ENCODE measurements at regions not wholly inside any gene's neighbourhood (a gene's known extent, or its start where the extent isn't known, plus 50 kb on each side); places are given as distances from the start of the nearest gene placed in this dataset.

DNA sequence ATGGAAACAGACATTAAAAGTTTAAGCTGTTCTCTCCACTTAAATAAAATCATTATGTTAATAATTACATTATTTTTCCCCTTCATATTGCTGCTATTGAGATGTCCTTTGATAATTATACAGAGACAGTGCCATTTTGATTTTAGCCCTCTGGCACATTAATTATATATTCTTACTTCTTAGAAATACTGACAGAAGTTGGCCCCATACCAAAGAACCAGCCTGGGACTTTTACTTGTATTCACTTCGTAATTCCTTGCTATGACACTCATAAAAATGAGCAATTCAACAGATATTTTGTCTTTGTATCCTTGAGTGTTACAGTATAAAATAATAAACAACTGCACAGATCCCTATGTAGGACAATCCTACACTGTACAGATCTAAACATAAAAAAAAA lies 743.7 kb downstream of the TBC1D32 start:
- H3K4me3 Mint-ChIP-seq = no peak overlapping the region
- H3K27ac Mint-ChIP-seq = no peak overlapping the region
- no peaks in the 10 kb centered on the region for H3K27me3 Mint-ChIP-seq (ENCODE audit: low read depth)

DNA sequence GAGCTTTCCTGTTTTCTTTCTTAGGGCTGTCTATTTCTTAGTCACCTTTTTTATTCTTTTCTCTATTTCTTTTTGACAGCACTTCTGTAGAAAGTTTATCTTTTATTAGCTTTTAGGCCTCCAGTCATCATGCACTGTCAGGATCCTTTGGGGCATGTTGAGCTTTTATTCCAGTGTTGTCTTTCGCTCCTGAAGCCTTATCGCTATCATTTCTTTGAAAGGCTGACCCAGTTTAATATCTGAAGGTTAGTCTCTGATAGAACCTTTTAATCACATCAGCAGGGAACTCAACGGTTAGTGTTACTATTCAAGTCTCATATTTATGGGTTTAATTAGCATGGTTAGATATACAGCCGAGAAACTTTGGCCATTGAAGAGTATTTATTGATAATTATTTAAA lies 745.9 kb downstream of the TBC1D32 start:
- Mint-ChIP-seq H3K4me1 (ENCODE audit: low read depth) (no peaks in the 10 kb centered on the region), H3K36me3 (ENCODE audit: low read depth) (no peaks in the 10 kb centered on the region), H3K9me3 (no peaks in the 10 kb centered on the region), H3K4me3 (no peak overlapping the region), H3K27ac (no peak overlapping the region), H3K27me3 (ENCODE audit: low read depth) (no peaks in the 10 kb centered on the region)

More for the DNA sequence above, 743.7 kb downstream of the TBC1D32 start:
- H3K4me1 Mint-ChIP-seq (ENCODE audit: low read depth) = no peaks in the 10 kb centered on the region
- H3K36me3 Mint-ChIP-seq (ENCODE audit: low read depth) = no peaks in the 10 kb centered on the region
- no peaks in the 10 kb centered on the region for H3K9me3 Mint-ChIP-seq

DNA sequence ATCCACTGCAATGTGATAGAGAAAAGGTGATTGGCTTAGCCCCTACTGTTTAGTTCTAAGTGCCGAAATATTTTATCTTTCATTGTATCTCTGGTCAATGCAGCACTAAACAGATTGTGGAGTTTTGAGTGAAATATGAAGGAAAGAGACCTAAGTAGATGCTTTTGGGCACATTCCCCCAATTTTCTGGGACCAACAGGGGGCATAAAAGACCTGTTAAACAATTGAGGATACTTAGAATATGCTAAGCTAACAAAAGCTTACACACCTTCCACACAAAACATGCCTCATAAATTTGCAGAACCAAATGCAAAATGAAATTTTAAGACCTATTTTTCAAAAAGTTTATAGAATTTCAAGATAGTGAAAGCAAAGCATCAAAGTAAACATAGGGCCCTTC lies 746.9 kb downstream of the TBC1D32 start:
- H3K36me3 Mint-ChIP-seq (ENCODE audit: low read depth) = no peaks in the 10 kb centered on the region
- no peak overlapping the region for H3K4me3 Mint-ChIP-seq
- H3K4me1 Mint-ChIP-seq (ENCODE audit: low read depth) = no peaks in the 10 kb centered on the region
- no peak overlapping the region for H3K27ac Mint-ChIP-seq
- peaks cover 3% of the 10 kb centered on the region for H3K9me3 Mint-ChIP-seq
- H3K27me3 Mint-ChIP-seq (ENCODE audit: low read depth) = no peaks in the 10 kb centered on the region

DNA sequence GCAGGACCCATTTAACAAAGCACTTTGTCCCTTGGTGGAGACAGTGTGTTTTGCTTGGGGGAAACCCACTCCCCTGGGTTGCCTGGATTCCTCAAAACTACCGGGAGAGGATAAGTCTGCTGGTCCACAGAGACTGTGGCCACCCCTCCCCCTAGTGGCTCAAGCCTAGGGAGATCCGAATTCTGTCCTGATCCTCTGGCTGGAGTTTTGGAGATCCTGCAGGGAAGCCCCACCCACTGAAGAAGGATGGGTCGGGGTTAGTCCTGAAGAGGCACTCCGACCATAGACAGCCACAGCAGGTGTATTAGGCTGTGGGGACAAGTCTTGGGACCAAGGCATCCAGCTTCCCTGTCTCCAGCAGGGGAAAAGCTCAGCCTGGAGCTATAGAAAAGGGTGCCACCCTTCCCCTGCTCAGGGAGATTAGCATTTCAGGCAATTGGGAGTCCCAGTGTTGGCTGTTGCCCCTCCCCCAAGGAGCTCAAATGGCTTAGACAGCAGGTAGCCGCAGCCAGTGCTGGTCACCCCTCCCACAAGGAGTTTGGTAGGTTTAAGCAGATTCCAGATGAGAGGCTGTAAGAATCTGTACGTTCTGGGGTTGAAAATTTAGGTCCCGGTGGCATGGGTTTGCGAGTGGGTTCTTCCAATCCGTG lies 750.0 kb downstream of the TBC1D32 start:
- Mint-ChIP-seq H3K4me3 (no peak overlapping the region), H3K36me3 (ENCODE audit: low read depth) (no peaks in the 10 kb centered on the region), H3K4me1 (ENCODE audit: low read depth) (no peaks in the 10 kb centered on the region), H3K9me3 (peaks cover 3% of the 10 kb centered on the region), H3K27ac (no peak overlapping the region), H3K27me3 (ENCODE audit: low read depth) (no peaks in the 10 kb centered on the region)

DNA sequence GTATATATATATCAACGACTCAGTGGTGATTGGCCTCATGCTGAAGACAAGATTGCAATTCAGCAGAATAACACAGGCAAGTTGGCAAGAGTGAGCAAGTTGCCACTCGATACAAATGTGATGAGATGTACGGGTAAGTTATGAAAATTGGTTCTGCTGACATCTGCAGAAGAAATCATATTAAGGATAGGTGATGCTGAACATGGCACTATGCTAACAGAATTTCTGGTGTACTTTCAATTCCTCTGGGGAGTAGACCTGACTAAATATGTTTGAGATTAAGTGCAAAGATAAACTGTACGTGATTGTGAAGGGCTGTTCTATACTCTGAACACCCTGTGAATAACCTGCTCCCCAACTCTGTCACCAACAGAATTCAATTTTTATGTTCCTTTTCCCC lies 758.2 kb downstream of the TBC1D32 start:
- no peaks in the 10 kb centered on the region for H3K4me1 Mint-ChIP-seq (ENCODE audit: low read depth)

DNA sequence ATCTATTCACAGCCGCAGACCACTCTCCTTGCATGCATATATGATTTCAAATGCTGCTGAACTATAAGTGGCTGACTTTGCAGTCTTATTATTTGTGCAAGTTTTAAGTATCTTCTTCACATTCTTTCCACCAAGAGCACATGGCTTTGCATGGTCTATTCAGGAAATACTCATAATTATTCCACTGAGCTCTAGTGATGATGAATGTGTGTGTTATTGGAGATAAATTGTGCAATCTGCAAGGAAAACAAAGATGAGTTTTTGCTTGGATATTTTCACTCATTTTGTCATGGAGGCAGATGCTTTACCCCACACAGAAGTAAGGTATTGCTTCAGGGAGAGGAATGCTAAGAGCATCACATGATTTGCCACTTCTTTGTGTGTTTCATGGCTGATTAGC lies 764.6 kb downstream of the TBC1D32 start:
- Mint-ChIP-seq H3K27me3 (ENCODE audit: low read depth) (no peaks in the 10 kb centered on the region), H3K4me1 (ENCODE audit: low read depth) (no peaks in the 10 kb centered on the region), H3K9me3 (no peaks in the 10 kb centered on the region), H3K27ac (no peak overlapping the region), H3K4me3 (no peak overlapping the region), H3K36me3 (ENCODE audit: low read depth) (no peaks in the 10 kb centered on the region)

More for the DNA sequence above, 758.2 kb downstream of the TBC1D32 start:
- no peak overlapping the region for H3K27ac Mint-ChIP-seq
- H3K9me3 Mint-ChIP-seq = no peaks in the 10 kb centered on the region
- no peak overlapping the region for H3K4me3 Mint-ChIP-seq
- no peaks in the 10 kb centered on the region for H3K27me3 Mint-ChIP-seq (ENCODE audit: low read depth)
- no peaks in the 10 kb centered on the region for H3K36me3 Mint-ChIP-seq (ENCODE audit: low read depth)

DNA sequence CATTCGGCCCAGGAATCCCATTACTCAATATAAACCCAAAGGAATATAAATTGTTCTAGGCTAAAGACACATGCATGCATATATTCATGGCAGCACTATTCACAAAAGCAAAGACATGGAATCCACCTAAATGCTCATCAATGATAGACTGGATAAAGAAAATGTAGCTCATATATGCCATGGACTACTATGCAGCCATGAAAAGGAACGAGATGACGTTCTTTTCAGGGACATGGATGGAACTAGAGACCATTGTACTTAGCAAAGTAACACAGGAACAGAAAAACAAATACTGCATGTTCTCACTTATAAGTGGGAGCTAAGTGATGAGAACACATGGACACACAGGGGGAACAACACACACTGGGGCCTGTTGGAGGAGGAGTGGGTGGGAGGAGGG lies 769.5 kb downstream of the TBC1D32 start:
- Mint-ChIP-seq H3K27me3 (ENCODE audit: low read depth) (no peaks in the 10 kb centered on the region), H3K27ac (no peak overlapping the region), H3K4me3 (no peak overlapping the region), H3K36me3 (ENCODE audit: low read depth) (no peaks in the 10 kb centered on the region), H3K4me1 (ENCODE audit: low read depth) (no peaks in the 10 kb centered on the region), H3K9me3 (no peaks in the 10 kb centered on the region)

DNA sequence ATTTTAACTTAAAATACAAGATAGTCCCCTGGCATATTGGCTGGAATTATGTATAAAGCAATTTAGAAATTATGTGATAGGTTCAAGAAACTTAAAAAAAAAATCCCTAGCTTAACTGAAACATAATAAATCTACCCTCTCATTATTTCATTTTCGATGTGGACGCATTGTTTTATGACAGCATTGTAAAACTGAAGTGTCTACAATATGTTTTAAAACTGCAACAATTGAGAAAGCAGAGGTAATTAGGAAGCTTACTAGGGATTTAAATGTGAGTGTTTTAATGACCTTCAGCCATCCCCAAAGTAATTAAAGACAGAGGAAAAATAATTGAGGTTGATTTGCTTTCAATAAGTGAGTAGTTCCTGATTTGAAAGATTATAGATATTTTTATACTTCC lies 776.0 kb downstream of the TBC1D32 start:
- no peaks in the 10 kb centered on the region for H3K36me3 Mint-ChIP-seq (ENCODE audit: low read depth)
- no peaks in the 10 kb centered on the region for H3K4me1 Mint-ChIP-seq (ENCODE audit: low read depth)
- no peak overlapping the region for H3K27ac Mint-ChIP-seq
- H3K27me3 Mint-ChIP-seq (ENCODE audit: low read depth) = no peaks in the 10 kb centered on the region
- no peaks in the 10 kb centered on the region for H3K9me3 Mint-ChIP-seq
- H3K4me3 Mint-ChIP-seq = no peak overlapping the region

DNA sequence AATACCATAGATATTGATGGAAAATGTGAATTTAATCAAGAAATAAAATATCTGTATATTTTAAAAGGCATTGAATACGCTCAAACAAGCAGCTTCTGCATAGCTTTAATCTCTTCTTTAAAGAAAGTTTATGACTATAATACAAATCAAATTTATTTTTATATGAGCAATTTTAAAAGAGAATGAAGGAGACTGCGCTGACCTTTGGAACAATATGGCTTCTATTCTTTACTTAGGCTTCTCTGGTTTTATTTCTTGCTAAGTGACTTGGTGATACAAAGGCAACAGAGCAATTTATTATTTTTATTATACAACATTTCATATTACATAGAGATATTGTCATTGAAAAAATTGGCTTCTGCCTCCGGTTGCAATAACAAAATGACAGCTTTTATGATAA lies 776.7 kb downstream of the TBC1D32 start:
- H3K27me3 Mint-ChIP-seq (ENCODE audit: low read depth) = no peaks in the 10 kb centered on the region
- H3K9me3 Mint-ChIP-seq = no peaks in the 10 kb centered on the region
- H3K27ac Mint-ChIP-seq = no peak overlapping the region
- no peaks in the 10 kb centered on the region for H3K4me1 Mint-ChIP-seq (ENCODE audit: low read depth)
- no peaks in the 10 kb centered on the region for H3K36me3 Mint-ChIP-seq (ENCODE audit: low read depth)
- no peak overlapping the region for H3K4me3 Mint-ChIP-seq

DNA sequence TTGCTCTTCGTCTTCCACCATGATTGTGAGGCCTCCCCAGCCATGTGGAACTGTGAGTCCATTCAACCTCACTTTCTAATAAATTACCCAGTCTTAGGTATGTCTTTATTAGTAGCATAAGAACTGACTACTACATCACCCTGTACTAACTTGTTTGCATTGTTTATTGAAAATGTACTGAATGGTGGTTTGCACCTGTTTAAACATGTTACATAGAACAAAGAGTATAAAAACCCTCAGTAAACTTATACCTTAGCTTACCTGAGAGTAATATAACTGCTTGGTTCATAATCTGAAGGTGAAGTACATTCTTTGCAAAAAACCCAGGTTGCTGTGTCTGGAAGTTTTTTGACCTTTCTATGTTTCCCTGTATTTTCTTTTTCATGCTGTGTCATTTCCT lies 777.8 kb downstream of the TBC1D32 start:
- Mint-ChIP-seq H3K36me3 (ENCODE audit: low read depth) (no peaks in the 10 kb centered on the region), H3K4me1 (ENCODE audit: low read depth) (no peaks in the 10 kb centered on the region), H3K27ac (no peak overlapping the region), H3K4me3 (no peak overlapping the region), H3K9me3 (no peaks in the 10 kb centered on the region), H3K27me3 (ENCODE audit: low read depth) (no peaks in the 10 kb centered on the region)

DNA sequence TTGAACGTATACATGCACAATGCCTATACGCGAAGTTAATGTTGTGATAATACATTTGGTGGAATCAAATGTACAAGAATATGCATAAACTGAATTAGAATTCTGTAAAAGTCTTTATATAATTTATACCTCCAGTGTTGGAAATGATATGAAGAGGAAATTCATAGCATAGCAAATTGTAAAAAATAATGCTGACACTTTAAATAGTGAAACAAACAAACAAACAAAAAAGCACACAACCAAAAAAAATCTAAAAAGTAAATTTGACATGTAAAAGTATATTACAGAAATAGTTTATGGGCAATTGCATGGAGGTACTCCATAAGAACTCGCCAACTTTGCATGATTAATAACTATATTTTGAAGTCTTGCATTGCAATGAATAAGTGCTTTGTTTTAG lies 780.9 kb downstream of the TBC1D32 start:
- no peak overlapping the region for H3K4me3 Mint-ChIP-seq
- no peaks in the 10 kb centered on the region for H3K27me3 Mint-ChIP-seq (ENCODE audit: low read depth)
- H3K36me3 Mint-ChIP-seq (ENCODE audit: low read depth) = no peaks in the 10 kb centered on the region
- H3K9me3 Mint-ChIP-seq = no peaks in the 10 kb centered on the region
- H3K27ac Mint-ChIP-seq = no peak overlapping the region
- H3K4me1 Mint-ChIP-seq (ENCODE audit: low read depth) = no peaks in the 10 kb centered on the region

DNA sequence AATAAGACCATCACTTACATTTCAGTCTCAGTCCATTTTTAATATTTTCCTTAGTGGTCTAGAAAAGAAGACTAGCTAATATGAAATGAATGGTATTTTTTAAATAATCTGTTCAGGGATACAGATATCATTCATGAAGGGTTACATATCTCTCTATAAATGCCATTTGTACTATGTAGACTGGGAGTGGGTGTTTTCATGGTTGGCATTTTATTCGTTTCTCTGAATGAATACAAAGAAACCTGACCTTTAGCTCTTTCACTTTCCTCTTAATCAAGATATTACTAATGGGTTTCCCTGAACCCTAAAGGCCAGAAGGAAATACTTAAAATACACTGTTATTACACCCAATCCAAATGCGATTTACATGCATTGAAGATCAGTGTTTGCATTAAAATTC lies 788.9 kb downstream of the TBC1D32 start:
- Mint-ChIP-seq H3K4me1 (ENCODE audit: low read depth) (no peaks in the 10 kb centered on the region), H3K36me3 (ENCODE audit: low read depth) (no peaks in the 10 kb centered on the region), H3K4me3 (no peak overlapping the region), H3K27ac (no peak overlapping the region), H3K27me3 (ENCODE audit: low read depth) (no peaks in the 10 kb centered on the region), H3K9me3 (no peaks in the 10 kb centered on the region)

DNA sequence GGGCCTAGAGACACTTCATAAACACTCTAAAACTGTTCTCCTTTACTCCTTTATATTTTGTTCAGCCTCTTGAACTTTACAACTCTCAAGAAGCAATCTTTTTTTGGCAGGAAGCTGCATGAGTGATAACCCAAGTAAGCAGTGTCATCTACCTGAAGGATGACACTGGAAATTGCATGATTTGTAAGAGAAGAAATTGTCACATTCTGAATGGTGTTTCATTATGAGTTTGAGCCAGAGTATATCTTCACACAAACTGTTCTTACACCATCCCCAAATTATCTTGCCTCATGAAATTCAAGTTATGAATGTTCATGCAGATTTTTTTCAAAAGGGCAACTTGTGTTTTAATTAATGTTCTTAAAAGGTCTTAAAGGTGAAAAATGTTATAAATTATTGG lies 799.3 kb downstream of the TBC1D32 start:
- H3K27ac Mint-ChIP-seq = no peak overlapping the region
- H3K36me3 Mint-ChIP-seq (ENCODE audit: low read depth) = no peaks in the 10 kb centered on the region
- no peak overlapping the region for H3K4me3 Mint-ChIP-seq
- H3K27me3 Mint-ChIP-seq (ENCODE audit: low read depth) = no peaks in the 10 kb centered on the region
- peaks cover 4% of the 10 kb centered on the region for H3K9me3 Mint-ChIP-seq
- H3K4me1 Mint-ChIP-seq (ENCODE audit: low read depth) = no peaks in the 10 kb centered on the region

DNA sequence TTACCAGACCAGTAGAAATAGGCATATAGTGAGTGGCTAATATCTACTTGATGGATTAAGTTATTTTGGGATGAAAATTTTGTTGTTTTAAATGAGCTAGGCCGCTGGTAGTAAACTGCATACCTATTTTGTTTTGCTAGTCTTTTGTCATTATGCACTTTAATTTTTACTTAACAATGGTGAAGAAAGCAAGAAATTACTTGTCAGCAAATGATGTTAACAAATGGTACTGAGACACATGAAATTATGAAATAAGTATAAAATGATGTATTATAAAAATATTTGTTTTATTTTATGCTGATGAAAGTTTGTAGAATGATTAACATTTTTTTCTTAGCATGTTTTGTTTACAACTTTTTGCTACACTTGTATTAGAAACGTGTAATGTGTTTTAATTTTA lies 807.7 kb downstream of the TBC1D32 start:
- Mint-ChIP-seq H3K9me3 (no peaks in the 10 kb centered on the region), H3K4me3 (no peak overlapping the region), H3K27ac (no peak overlapping the region)

DNA sequence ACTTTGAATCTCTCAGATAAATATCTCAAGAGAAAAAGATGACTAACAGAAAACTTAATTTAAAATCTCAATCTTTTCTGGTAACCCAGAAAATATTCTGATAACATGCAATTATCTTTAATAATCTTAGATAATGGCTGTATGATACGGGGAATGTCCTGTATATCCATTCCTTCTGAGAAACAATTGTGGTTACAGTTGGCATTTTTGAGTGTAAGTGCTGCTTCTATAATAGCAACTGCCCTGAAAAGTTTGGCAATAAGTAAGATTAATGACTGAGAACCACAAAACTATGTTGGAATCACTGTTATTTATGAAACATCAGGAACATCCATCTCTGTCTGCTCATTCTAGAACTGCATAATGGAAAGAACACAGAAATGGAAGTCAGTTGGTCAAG lies 819.7 kb downstream of the TBC1D32 start:
- Mint-ChIP-seq H3K27ac (no peak overlapping the region), H3K27me3 (ENCODE audit: low read depth) (no peaks in the 10 kb centered on the region), H3K36me3 (ENCODE audit: low read depth) (no peaks in the 10 kb centered on the region), H3K4me3 (no peak overlapping the region), H3K9me3 (peaks cover 3% of the 10 kb centered on the region), H3K4me1 (ENCODE audit: low read depth) (no peaks in the 10 kb centered on the region)

More for the DNA sequence above, 807.7 kb downstream of the TBC1D32 start:
- Mint-ChIP-seq H3K4me1 (ENCODE audit: low read depth) (no peaks in the 10 kb centered on the region), H3K36me3 (ENCODE audit: low read depth) (no peaks in the 10 kb centered on the region), H3K27me3 (ENCODE audit: low read depth) (no peaks in the 10 kb centered on the region)

DNA sequence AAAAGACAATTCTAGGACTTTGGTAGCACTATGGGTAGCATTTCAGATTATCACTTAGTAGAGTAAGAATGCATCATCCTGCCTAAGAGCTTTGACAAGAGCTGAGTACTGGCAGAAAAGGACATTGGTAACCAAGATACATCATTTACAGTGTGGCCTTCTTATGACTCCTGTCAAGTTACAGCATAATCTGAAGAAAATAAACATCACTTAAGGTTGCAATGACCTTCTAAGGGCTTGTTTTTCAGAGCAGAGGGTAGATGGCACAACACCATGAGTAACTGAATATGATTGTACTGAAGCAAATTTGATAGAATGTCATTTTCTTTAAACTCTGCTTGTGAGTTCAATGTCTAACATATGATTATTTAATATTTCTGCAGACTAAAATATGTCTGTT lies 822.6 kb downstream of the TBC1D32 start:
- no peaks in the 10 kb centered on the region for H3K27me3 Mint-ChIP-seq (ENCODE audit: low read depth)

More for the DNA sequence above, 822.6 kb downstream of the TBC1D32 start:
- no peak overlapping the region for H3K4me3 Mint-ChIP-seq
- no peaks in the 10 kb centered on the region for H3K4me1 Mint-ChIP-seq (ENCODE audit: low read depth)
- no peak overlapping the region for H3K27ac Mint-ChIP-seq
- H3K9me3 Mint-ChIP-seq = peaks cover 3% of the 10 kb centered on the region
- no peaks in the 10 kb centered on the region for H3K36me3 Mint-ChIP-seq (ENCODE audit: low read depth)

Data from T-helper 1 cell treated with Interleukin-12 subunit alpha and Interleukin-12 subunit beta and Interleukin-4 antibody, amounts not matched to agents 30 μg/mL and 1 μg/mL, for 36 hours (primary cell).